ENCODE measurements at regions not wholly inside any gene's neighbourhood (a gene's known extent, or its start where the extent isn't known, plus 50 kb on each side); places are given as distances from the start of the nearest gene placed in this dataset.
A peak's percentile ranks its signal among the peaks of the same experiment; 100 is the strongest.

DNA sequence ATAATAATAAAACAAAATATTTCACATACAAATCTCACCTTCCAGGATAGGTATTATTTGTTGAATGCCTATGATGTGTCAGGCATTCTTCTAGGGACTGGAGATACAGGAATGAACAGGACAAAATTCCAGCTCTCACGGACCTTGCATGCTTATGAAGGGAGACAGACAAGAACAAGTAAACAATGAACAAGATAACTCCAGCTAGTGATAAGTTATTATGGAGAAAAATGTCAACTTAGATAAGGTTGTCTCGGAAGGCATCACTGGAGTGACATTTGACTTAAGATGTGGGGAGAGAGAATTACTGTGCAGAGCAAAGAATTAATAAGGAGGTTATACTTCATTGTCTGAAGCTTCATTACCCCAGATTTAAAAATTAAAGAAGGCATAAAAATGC is 836.7 kb downstream of the SOCS6 start:
- intact Hi-C loops (cut with micrococcal nuclease), result no loop called here
- Mint-ChIP-seq H3K9me3 (ENCODE audit: unreplicated experiment) (peaks cover 14% of the 10 kb centered on the region), H3K36me3 (ENCODE audit: insufficient read depth, unreplicated experiment) (peaks cover 6% of the 10 kb centered on the region), H3K4me1 (ENCODE audit: insufficient read depth, unreplicated experiment) (no peaks in the 10 kb centered on the region), H3K27me3 (ENCODE audit: insufficient read depth, unreplicated experiment) (no peaks in the 10 kb centered on the region), H3K27ac (ENCODE audit: low read depth, unreplicated experiment) (no peak overlapping the region), H3K4me3 (ENCODE audit: unreplicated experiment) (no peak overlapping the region)
- CTCF ChIA-PET, result interaction anchor here (0.6 kb wide), 1 partner anchor 326 kb away, joined by 3 read pairs; no protein-coding TSS in a partner anchor
- POLR2A ChIA-PET, result interaction anchor here (0.7 to 0.9 kb wide), 2 partner anchors 13 to 21 kb away, joined by 3 read pairs; no protein-coding TSS in a partner anchor
- no peak for TF ChIP-seq CTCF (IDR thresholded peaks at IDR 0.05; ENCODE audit: unreplicated experiment)
- BruUV-seq (replicated peaks), result no TSS peak
- no peak for DNase-seq (ENCODE audit: unreplicated experiment)

- BruUV-seq (replicated peaks), result no TSS peak
Measured at GRCh38 chr18:71116535-71116934, 827.7 kb downstream of the SOCS6 start.

GRCh38 chr18:71115261-71115660 is 826.4 kb downstream of the SOCS6 start:
- Mint-ChIP-seq H3K36me3 (ENCODE audit: insufficient read depth, unreplicated experiment) (no peaks in the 10 kb centered on the region), H3K27ac (ENCODE audit: low read depth, unreplicated experiment) (no peak overlapping the region), H3K4me1 (ENCODE audit: insufficient read depth, unreplicated experiment) (peaks cover 6% of the 10 kb centered on the region), H3K4me3 (ENCODE audit: unreplicated experiment) (no peak overlapping the region), H3K27me3 (ENCODE audit: insufficient read depth, unreplicated experiment) (peaks cover 10% of the 10 kb centered on the region), H3K9me3 (ENCODE audit: unreplicated experiment) (peaks cover under 1% of the 10 kb centered on the region)
- TF ChIP-seq CTCF (IDR thresholded peaks at IDR 0.05; ENCODE audit: unreplicated experiment), result no peak
- ChIA-PET CTCF (no interaction called here), POLR2A (no interaction called here)
- intact Hi-C loops (cut with micrococcal nuclease), result no loop called here
- BruUV-seq (replicated peaks), result no TSS peak
- DNase-seq (ENCODE audit: unreplicated experiment), result no peak

More at GRCh38 chr18:71116535-71116934, 827.7 kb downstream of the SOCS6 start:
- Mint-ChIP-seq H3K4me1 (ENCODE audit: insufficient read depth, unreplicated experiment) (peaks cover 6% of the 10 kb centered on the region), H3K4me3 (ENCODE audit: unreplicated experiment) (no peak overlapping the region), H3K9me3 (ENCODE audit: unreplicated experiment) (peaks cover 9% of the 10 kb centered on the region), H3K27ac (ENCODE audit: low read depth, unreplicated experiment) (no peak overlapping the region), H3K27me3 (ENCODE audit: insufficient read depth, unreplicated experiment) (peaks cover 10% of the 10 kb centered on the region), H3K36me3 (ENCODE audit: insufficient read depth, unreplicated experiment) (no peaks in the 10 kb centered on the region)
- CTCF ChIA-PET, result interaction anchor here (0.6 kb wide), 1 partner anchor 142 kb away, joined by 3 read pairs; no protein-coding TSS in a partner anchor
- DNase-seq (ENCODE audit: unreplicated experiment), result peak; percentile 4
- POLR2A ChIA-PET, result no interaction called here
- intact Hi-C loops (cut with micrococcal nuclease), result no loop called here
- TF ChIP-seq CTCF (IDR thresholded peaks at IDR 0.05; ENCODE audit: unreplicated experiment), result no peak

GRCh38 chr18:71114550-71115210 is 825.8 kb downstream of the SOCS6 start:
- POLR2A ChIA-PET, result no interaction called here
- intact Hi-C loops (cut with micrococcal nuclease), result no loop called here
- TF ChIP-seq CTCF (IDR thresholded peaks at IDR 0.05; ENCODE audit: unreplicated experiment), result no peak

More at GRCh38 chr18:71114550-71115210, 825.8 kb downstream of the SOCS6 start:
- H3K9me3 Mint-ChIP-seq (ENCODE audit: unreplicated experiment), result no peaks in the 10 kb centered on the region
- H3K27ac Mint-ChIP-seq (ENCODE audit: low read depth, unreplicated experiment), result no peak overlapping the region
- no peaks in the 10 kb centered on the region for H3K36me3 Mint-ChIP-seq (ENCODE audit: insufficient read depth, unreplicated experiment)
- H3K4me1 Mint-ChIP-seq (ENCODE audit: insufficient read depth, unreplicated experiment), result peaks cover 6% of the 10 kb centered on the region
- no TSS peak for BruUV-seq (replicated peaks)
- no peak for DNase-seq (ENCODE audit: unreplicated experiment)
- peaks cover 10% of the 10 kb centered on the region for H3K27me3 Mint-ChIP-seq (ENCODE audit: insufficient read depth, unreplicated experiment)
- CTCF ChIA-PET, result no interaction called here
- no peak overlapping the region for H3K4me3 Mint-ChIP-seq (ENCODE audit: unreplicated experiment)

Measured in MCF 10A (cell line).